Superior temporal gyrus (tissue), 1 donor: ENCODE measurements at regions not wholly inside any gene's neighbourhood (a gene's known extent, or its start where the extent isn't known, plus 50 kb on each side); places are given as distances from the start of the nearest gene placed in this dataset.

Experiments
- DNase-seq: peaks from one replicate; pipeline ENCODE4 v3.0.0-alpha.2; 2016; ENCODE audit errors: extremely low spot score

DNA sequence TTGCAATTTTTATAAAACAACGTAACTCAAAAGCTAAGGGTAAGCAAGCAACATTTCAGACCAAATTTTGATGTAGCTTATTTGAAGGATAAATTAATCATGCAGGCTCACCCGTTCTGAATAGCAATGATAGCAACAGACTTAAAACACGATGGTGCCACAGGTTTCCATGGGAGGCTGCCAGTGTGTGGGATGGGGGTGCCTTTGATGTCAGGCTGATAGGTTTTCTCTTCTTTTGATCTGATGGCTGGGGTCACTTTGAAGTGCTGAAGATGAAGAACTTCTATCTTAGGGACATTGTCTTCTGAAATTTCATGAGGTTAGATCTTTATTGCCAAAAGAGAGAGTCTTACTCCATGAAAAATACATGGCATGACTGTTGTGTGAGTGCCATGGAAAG, 206.8 kb downstream of the LPIN1 start:
- no peak for DNase-seq

DNA sequence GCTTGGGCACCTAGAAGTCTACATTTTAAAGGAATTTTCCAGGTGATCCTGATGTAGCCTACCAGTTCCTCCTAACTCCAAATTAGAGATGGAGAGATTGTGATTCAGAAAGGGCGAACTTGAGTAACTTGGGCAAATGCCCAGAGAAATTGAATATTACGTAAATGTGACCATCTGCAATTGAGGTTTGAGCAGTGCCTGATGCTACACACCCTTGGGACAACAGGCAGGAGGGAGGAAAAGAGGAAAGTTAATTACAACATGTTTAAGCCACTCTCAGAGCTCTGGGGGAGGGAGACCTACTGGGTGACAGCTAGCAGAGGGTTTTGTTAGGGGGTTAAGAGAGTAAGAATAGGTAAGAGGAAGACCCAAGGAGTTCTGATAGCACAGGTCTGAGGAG, 208.9 kb downstream of the LPIN1 start:
- no peak for DNase-seq

DNA sequence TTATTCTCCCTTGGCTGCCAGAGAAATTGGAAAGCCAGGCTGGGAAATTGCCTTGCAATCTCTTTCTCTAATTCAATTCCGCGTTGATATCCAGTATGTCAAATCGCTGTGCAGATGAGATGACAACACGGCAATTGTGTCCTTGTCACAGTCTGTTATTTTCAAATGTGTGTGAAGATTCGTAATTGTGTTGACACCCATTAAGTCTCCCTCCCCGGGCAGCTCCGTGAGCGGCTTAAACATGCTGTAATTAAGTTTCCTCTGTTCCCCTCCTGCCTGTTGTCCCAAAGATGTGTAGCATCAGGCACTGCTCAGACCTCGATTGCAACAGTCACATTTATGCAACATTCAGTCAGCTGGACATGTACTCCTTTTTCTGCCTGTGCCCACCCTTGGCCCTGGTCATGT, 209.5 kb downstream of the LPIN1 start:
- DNase-seq, result no peak

DNA sequence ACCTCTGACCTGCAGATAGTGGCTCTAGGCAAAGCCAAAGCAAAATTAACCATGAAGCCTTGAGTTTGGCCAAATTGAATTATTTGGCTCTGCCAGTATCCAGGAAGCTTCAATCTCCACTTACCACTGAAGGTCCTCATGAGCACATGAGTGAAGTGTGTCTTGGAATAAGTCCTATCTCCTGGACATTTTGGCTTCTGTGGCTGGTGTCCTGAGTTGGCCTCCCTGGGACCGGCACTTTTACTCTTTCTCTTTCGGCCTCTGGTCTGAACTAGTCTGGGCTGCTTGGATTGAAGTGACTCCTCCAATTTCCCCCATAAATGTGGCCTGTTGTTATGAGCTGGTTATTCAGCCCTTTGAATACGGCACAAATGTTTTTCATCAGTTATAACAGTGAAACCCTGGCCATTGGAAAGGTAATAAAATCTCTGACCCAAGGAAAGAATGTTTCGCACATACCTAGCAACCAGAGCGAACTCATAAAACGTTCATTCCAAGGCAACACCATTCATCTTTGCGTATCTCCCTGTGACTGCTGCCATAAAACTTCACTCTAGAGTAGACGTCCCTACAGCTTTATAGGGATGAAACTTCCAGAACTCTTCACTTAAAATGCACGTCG, 216.4 kb downstream of the LPIN1 start:
- DNase-seq, result no peak

DNA sequence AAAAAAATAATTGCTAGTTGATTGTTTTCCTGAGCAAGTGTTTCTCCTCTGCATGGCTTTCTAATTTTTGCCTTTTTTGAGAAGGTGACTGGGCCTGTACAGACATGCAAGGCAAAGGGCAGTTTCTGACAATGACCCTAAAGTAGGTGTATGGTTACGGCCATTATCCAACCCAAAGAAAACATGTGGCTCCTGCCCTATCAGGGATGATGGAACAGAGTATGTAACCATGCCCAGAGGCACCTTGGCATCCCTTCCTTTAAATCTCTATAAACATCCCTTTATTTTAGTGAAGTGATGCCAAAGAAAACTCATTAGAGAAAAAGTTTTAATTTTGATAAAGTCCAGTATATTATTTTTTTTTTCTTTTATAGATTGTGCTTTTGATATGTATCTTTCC, 217.5 kb downstream of the LPIN1 start:
- no peak for DNase-seq

DNA sequence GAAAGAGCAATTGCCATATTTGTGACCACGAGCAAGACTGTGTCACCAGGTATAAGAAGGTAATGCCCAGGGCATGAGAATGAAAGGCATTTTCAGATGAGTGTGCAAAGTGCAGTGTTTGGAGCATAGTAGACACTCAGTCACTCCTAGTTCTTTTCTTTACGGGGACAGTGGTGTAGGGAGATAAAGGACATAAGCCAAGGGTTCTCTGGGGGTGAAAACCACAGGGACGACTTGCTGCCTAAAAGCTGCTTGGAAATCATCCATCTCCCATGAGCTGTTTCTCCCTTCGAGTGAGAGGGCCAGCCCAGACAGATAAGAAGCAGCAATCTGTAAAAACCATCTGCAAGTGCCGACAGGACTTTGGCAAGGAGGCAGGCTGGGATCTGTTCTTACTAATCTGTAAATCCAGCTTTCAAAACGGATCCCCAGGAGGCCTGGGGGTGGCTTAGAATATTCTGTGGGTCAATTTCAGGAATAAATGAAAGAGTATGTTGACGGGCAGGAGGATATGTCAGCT, 221.6 kb downstream of the LPIN1 start:
- no peak for DNase-seq

DNA sequence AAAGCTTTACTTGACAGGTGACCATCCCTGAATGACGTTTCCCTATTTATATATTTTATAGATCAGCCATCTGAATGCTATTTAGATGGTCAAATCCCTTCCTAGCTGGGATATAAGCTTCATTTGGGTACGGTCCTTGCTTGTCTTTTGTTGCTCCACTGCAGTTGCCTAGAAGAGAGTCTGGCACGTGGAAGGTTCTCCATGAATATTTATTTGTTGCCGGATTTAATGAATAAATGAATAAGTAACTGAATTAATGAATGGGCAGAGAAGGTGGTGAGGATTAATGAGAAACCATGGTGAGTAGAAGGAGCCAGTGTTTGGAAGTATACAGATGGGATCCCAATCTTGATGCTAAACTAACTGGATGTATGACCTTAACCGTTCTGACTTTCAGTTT, 222.1 kb downstream of the LPIN1 start:
- no peak for DNase-seq

DNA sequence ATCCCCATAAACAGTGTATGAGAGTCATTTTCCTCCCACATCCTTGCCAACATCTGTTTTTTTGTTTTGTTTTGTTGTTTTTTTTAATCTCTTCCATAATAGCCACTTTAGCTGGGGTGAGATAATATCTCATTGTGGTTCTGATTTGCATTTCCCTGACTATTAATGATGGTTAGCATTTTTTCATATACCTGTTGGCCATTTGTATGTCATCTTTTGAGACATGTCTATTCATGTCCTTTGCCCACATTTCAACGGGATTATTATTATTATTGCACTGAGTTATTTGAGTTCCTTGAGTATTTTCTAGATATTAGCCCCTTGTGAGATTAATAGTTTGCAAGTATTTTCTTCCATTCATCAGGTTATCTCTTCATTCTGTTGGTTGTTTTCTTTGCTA, 223.3 kb downstream of the LPIN1 start:
- DNase-seq, result no peak

DNA sequence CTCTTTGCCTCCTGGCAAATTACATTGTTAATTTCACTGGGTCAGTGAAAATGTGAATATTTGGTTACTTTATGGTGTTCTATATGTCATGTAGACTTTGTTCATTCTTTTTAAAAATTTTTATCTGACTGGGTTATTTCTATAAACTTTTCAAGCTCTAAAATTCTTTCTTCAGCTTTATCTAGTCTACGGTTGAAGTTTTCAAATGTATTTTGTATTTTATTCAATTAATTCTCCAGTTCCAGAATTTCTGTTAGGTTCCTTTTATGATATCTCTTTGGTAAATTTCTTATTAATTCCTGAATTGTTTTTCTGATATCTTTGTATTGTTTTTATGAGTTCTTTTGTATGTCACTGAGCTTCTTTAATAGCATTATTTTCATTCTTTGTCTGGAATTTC, 228.1 kb downstream of the LPIN1 start:
- DNase-seq, result no peak

DNA sequence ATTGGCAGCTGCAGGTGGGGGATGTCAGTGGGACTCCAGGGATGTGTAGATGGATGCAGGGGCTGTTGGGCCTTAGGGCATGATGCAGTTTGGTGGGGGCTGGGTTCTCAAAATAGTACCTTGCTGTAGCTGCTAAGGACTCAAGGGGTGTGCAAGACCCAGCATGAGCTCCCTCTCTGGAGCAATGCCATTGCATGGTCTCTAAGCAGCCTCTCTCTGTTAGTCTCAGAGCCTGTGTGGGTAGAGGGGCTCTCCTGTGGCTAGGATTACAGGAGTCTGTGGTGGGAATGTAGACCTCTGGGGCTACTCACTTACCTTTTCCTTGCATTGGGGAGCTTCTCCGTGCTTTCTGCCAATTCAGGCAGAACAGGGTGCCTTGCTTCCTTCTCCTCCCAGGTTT, 228.9 kb downstream of the LPIN1 start:
- no peak for DNase-seq

DNA sequence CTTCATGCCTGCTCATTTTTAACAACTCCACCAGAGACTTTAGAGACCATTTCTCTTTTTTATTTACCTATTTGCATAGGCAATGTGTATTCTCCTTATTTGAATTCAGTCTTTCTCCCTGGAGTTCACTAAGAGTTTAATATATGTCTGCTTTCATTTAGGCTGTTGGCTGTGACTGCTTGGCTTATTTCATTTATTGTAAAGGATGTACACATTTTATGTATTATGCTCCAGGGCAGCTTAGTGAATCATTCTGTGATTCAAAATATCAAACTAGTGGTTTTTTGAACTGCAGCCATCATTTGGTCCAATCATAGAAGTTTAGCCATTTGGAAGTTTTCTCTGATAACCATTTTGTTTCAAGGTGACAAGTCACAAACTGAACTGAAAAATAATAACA, 229.6 kb downstream of the LPIN1 start:
- no peak for DNase-seq

DNA sequence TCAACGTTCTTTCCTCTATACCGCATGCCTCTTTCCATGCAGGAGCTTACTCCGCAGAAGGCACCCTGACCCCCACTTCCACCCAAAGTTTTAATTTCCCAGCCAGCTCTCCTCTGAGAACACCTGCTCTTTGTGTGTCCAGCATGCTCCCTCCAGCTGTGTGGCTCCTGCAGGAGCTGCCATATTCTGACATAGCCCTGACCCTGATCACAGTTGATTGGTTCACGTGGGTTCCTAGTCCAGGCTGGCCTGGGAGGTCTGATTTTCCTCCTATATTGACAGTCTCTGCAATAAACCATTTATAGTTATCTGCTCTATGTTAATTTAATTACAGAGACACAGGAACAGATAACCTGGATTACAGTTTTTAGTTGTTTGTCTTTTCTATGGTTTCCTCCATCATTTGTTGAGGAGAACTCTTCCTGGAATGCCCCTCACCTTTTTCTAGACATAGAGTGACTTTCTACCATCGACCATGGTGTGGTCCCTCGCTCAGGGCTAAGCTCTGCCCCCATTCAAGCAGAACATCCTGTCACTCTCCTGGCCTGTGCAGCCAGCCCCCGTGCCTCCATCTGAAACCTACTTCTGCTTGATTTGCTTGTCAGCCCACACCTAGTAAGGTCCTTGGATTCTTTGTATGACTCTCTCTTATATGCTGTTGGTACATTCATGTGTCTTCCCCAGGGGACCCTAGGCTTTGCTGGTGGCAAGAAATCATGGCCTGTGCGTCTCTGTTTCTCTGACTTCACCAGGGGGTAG, 231.5 kb downstream of the LPIN1 start:
- no peak for DNase-seq

DNA sequence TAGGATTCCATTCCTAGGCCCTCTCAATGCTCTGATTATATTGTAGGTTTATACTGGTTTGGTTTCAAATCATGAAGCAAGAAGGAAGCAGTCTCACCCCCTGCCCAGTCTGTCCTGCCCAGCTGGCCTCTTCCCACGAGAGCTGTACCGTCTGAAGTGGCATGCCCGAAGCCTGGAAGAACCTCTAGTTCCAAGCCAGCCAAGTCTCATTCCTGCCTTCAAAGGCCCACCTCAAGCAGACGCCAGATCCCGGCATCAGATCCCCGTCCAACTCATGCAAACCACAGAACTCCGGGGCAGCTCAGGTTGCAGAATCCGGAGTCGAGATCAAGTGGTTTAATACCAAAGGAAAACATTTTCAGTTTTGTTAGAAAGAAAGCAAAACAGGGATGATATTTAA, 234.4 kb downstream of the LPIN1 start:
- no peak for DNase-seq

DNA sequence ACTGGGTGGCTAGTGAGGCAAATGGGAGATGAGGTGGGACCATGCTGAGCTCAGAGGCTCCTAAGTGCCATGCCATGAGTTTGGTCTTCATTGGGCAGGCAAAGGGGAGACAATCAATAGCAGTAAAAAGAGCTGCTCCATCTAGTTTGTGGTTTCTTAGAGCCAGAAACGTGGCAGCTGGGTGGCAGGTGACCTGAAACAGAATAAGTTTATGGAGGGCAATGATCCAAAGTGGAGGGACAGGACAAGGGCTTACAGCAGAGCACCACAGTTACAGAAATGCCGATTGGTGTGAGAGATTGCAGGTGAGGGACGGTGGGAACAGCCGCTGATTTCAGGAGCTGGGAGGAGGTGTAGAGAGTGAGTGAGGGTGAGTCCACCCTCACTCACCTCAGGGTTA, 237.0 kb downstream of the LPIN1 start:
- DNase-seq, result no peak

DNA sequence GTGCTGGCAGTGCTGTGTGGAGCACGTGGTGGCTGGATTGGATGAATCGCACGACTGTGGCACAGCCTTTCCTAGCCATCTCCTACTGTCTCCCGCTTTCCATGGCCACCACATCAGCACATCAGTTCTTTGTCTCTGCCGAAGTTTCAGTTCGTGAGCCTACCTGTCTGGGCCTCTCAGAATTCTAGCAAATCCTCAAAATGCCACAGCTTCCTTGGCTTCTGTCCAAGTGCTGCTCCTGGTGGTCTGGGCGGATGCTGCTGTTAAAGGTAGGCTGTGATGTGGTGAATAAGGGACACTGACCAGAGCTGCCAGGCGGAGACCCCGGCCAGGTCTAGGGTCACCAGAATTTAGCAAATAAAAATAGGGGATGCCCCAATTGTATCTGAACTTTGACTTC, 237.4 kb downstream of the LPIN1 start:
- no peak for DNase-seq

DNA sequence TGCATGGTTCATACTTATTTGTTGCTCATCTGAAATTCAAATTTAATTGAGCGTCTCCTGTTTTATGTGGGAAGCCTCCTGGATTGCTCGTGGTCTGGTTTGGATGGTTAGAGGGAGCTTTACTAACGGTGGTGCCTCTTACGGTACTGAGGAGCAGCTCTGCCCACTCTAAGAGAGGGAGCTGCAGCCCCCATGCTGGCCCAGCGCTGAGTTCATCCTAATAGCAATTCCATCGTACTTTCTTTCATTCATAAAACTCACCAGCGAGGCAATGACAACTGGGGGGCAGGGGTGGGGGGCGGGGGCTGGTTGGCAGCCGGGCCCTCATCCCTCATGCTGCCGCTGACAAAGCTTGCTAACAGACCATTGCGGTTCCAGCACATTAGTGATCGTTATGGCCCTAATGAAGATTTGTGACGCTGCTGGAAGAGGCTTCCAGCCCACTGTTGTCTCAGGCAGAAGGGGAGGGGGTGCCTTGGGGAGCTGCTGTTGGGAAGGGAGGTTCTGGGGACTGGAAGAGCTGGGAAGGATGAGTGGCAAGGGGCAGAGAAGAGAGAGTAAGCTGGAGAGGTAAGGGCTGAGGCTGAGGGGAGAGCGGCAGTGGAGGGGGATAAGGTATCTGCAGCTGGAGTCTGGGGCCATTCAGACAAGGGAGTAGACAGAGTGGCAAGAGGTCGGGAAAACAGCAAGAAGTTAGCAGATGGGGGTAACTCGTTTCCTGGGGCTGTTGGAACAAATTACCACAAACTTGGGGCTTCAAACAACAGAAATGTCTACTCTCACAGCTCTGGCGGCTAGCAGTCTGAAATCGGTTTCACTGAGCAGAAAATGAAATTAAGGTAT, 238.1 kb downstream of the LPIN1 start:
- no peak for DNase-seq

DNA sequence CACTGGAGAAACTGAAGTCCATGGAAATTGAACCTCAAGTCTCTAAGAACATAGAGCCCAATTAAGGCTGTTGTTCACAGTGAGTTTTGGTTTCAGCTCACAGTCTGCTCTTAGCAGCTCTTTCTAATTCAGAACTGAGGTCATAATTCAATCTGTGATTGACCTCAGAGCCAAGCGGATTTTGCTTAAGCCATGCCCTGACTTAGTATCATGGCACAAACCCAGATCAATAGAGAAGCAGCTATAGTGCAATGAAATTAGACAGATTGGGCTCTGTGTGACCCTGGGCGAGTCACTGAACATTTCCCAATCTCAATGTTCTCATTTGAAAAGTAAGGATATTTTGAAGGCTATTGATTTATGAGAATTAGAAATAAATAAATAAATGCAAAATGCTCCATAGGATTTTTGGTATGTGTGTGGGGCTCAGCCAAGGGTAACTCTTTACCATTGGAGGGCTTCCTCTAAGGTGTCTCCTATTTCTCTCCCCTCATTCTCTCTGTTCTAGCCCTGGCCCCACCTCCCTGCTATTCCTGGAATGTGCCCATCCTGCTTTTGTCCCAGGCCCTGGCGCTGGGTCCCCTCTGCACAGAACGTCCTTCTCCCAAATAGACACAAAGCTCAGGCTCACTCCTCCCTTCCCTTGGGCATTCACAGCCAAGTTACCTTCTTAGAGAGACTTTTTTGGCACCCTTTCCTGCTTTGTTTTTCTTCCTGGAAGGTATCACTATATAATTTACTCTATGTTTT, 239.6 kb downstream of the LPIN1 start:
- DNase-seq, result no peak

DNA sequence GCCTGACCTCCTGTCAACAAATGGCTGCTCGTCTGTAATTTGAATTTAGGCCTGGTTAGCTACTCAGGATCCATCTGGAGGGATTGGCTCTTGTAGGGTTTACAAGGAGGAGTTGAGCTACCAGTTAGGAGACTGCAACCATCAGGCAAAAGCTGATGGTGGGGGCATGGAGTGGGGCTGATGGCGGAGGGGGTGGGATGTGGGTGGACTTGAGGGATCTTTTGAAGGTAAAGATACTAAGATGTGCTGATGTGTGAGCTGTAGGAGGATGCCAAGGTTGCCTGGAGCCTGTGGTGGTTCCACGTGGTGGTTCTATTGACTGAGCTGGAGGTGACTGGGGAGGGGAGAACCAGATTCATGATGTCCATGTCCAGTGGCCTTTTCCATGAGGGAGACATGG, 240.7 kb downstream of the LPIN1 start:
- no peak for DNase-seq

DNA sequence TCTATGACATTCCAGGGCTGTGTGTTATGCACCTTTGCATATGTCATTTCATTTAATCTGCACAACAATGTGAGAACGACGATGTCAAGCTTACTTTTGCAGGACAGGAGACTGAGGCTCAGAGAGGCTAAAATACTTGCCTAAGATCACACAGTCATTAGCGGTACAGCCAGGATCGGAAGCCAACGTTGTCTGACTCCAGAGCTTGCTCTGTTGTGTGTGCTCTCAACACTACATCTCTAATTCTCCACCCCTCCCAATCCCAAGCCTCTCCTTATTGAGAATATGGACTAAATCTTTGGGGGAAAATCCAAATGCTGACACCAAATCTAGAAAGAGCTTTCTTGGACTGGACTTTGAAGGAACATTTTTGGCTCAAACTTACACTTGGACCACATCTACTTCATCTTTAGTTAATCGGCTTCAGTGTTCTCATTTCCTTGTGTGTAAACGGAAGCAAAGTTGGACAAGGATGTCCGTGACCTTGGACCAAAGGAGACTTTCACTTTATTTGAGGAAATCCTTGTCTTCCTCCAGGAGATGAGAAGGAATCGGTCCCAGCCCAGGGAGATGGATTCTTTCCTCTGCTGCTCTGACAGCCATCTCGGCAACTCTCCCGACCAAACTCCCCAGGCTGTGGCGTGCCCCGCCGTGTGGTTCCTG, 242.4 kb downstream of the LPIN1 start:
- no peak for DNase-seq

DNA sequence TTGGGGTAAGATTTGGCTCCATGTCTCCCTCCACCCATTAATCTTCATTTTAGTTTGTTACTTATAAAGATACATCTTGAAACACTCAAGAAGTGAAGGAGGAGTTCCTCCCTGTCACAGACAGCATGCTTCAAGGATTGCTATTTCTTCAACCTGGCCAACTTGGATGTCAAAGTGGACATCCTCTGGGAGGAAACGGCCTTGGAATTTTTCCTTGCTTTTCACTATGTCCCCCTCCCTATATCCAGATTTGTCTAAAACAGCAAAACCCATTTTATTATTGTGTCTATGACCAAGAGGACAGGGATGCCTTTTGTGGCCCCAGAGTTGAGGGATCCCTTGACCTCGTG, 242.9 kb downstream of the LPIN1 start:
- DNase-seq, result no peak

DNA sequence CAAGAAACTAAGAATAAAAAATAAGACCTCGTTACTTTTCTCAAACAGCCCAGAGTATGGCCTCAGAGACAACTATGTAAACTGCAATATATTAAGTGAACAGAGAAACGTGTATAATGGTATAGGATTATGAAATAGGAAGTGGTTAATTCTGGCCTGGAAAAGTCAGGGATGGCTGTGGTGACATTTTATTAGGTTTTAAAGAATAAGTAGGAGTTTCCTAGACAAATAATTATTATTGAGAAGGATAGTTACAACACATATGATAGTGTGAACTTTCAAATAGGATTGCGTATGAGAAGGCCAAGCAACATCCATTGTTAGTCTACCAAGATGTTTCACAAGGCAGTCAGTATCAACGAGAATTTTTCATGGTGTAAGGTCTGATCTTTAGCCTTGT, 244.1 kb downstream of the LPIN1 start:
- no peak for DNase-seq

DNA sequence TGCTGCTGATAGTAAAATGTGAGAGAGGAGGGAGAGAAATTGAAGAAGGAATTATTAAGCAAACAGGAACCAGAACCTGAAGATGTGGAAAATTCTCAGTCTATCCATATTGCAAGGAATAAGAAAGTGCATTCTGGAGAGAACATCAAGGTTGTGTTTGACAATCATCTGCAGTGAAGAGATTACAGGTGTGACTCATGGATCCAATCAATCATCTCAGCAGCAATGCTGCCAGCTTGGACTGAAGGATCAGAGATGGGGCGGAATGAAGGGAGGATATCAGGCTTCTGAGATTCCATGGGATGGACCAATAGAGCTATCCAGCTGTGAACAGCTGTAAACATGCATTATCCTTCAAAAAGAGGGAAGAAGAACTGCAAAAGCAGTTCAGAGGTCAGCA, 247.3 kb downstream of the LPIN1 start:
- no peak for DNase-seq
